ENCODE measurements at regions not wholly inside any gene's neighbourhood (a gene's known extent, or its start where the extent isn't known, plus 50 kb on each side); places are given as distances from the start of the nearest gene placed in this dataset.
A peak's percentile ranks its signal among the peaks of the same experiment; 100 is the strongest.

DNA sequence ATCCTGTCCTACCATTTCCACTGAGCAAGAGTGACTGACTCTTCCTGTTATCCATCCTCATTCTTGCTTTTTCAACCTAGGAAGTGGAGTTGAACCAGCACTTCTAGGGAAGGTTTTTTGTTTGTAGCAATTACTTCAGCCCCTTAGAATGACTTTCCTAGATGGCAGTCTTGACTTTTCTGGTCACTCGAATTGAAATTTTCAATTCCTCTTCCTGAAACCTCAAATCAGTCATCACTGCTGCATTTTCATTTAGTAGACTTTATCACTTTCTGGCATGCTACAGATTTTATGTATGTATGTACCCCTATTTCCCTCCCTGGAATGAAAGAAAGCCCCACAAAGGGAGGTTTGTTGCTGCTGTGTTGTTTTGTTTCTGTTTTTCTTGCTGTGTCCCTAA, 915.9 kb downstream of the PCDH17 start:
- Histone ChIP-seq H2AFZ (ENCODE audit: control insufficient read depth, low read depth, low read length) (no peak overlapping the region), H3K27ac (ENCODE audit: control insufficient read depth, insufficient read depth) (no peak overlapping the region), H3K9me3 (replicated peaks; ENCODE audit: control insufficient read depth, insufficient read depth, low read length) (no peaks in the 10 kb centered on the region), H3K4me1 (ENCODE audit: control insufficient read depth, insufficient read depth, low read length) (no peaks in the 10 kb centered on the region), H3K27me3 (replicated peaks in 1 of 2; ENCODE audit: control insufficient read depth in 2 of 2, insufficient read depth in 2 of 2, low read length in 1 of 2) (no peaks in the 10 kb centered on the region), H3K4me3 (no peak overlapping the region), H3K4me2 (ENCODE audit: control insufficient read depth, insufficient read depth) (no peak overlapping the region), H3K79me2 (ENCODE audit: control insufficient read depth, insufficient read depth, low read length) (no peaks in the 10 kb centered on the region), H4K20me1 (ENCODE audit: control insufficient read depth, insufficient read depth) (no peaks in the 10 kb centered on the region), H3K9ac (ENCODE audit: control insufficient read depth, insufficient read depth, low read length) (no peak overlapping the region), H3K36me3 (ENCODE audit: control insufficient read depth in 2 of 2, insufficient read depth in 2 of 2, low read length in 1 of 2) (no peaks in the 10 kb centered on the region)
- CTCF ChIA-PET, result interaction anchor here (0.6 to 1.1 kb wide), 3 partner anchors 15 to 413 kb away, joined by 3 read pairs; no protein-coding TSS in a partner anchor
- DNase-seq (ENCODE audit: low read depth, low spot score), result no peak
- TF ChIP-seq, protein P1, sequence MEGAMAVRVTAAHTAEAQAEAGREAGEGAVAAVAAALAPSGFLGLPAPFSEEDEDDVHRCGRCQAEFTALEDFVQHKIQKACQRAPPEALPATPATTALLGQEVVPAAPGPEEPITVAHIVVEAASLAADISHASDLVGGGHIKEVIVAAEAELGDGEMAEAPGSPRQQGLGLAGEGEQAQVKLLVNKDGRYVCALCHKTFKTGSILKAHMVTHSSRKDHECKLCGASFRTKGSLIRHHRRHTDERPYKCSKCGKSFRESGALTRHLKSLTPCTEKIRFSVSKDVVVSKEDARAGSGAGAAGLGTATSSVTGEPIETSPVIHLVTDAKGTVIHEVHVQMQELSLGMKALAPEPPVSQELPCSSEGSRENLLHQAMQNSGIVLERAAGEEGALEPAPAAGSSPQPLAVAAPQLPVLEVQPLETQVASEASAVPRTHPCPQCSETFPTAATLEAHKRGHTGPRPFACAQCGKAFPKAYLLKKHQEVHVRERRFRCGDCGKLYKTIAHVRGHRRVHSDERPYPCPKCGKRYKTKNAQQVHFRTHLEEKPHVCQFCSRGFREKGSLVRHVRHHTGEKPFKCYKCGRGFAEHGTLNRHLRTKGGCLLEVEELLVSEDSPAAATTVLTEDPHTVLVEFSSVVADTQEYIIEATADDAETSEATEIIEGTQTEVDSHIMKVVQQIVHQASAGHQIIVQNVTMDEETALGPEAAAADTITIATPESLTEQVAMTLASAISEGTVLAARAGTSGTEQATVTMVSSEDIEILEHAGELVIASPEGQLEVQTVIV (IDR thresholded peaks at IDR 0.05; ENCODE audit: borderline replicate concordance, partially characterized antibody), result no peak
- TF ChIP-seq CREB1 (IDR thresholded peaks at IDR 0.05; ENCODE audit: low read depth) (no peak), NFIC (IDR thresholded peaks at IDR 0.05; ENCODE audit: low read depth, low read length) (no peak), IKZF2 (IDR thresholded peaks at IDR 0.05) (peak; percentile 17 to 28; a peak in 2 of 4 replicates), PAX8 (IDR thresholded peaks at IDR 0.05) (no peak), RUNX3 (IDR thresholded peaks at IDR 0.05; ENCODE audit: low read length) (no peak), SMC3 (IDR thresholded peaks at IDR 0.05; ENCODE audit: borderline replicate concordance, low read length) (no peak), SIX5 (IDR thresholded peaks at IDR 0.05; ENCODE audit: low read depth, low read length, severe bottlenecking) (no peak), EP300 (IDR thresholded peaks at IDR 0.05; ENCODE audit: borderline replicate concordance in 1 of 2, control insufficient read depth in 1 of 2, low read depth in 2 of 2, low read length in 2 of 2) (no peak), SPI1 (IDR thresholded peaks at IDR 0.05; ENCODE audit: borderline replicate concordance, insufficient read depth, low read depth, low read length) (peak; percentile 57; the same call in 1 of the 2 replicates), IRF4 (IDR thresholded peaks at IDR 0.05; ENCODE audit: low read depth, low read length) (0 out of 2 replicates have a peak, but pooled peaks have one; percentile 12), MTA2 (IDR thresholded peaks at IDR 0.05; ENCODE audit: low read depth) (0 out of 2 replicates have a peak, but pooled peaks have one; percentile 22)
- TF ChIP-seq, protein P2, sequence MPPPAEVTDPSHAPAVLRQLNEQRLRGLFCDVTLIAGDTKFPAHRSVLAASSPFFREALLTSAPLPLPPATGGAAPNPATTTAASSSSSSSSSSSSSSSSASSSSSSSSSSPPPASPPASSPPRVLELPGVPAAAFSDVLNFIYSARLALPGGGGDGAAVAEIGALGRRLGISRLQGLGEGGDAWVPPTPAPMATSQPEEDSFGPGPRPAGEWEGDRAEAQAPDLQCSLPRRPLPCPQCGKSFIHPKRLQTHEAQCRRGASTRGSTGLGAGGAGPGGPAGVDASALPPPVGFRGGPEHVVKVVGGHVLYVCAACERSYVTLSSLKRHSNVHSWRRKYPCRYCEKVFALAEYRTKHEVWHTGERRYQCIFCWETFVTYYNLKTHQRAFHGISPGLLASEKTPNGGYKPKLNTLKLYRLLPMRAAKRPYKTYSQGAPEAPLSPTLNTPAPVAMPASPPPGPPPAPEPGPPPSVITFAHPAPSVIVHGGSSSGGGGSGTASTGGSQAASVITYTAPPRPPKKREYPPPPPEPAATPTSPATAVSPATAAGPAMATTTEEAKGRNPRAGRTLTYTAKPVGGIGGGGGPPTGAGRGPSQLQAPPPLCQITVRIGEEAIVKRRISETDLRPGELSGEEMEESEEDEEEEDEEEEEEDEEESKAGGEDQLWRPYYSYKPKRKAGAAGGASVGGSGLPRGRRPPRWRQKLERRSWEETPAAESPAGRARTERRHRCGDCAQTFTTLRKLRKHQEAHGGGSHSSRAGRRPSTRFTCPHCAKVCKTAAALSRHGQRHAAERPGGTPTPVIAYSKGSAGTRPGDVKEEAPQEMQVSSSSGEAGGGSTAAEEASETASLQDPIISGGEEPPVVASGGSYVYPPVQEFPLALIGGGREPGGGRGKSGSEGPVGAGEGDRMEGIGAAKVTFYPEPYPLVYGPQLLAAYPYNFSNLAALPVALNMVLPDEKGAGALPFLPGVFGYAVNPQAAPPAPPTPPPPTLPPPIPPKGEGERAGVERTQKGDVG (CRISPR knock-in tag; IDR thresholded peaks at IDR 0.05), result no peak
- TF ChIP-seq, protein P3, sequence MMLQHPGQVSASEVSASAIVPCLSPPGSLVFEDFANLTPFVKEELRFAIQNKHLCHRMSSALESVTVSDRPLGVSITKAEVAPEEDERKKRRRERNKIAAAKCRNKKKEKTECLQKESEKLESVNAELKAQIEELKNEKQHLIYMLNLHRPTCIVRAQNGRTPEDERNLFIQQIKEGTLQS (IDR thresholded peaks at IDR 0.05; ENCODE audit: borderline replicate concordance, extremely low read depth, low read depth, low read length), result no peak
- TF ChIP-seq, protein P4, sequence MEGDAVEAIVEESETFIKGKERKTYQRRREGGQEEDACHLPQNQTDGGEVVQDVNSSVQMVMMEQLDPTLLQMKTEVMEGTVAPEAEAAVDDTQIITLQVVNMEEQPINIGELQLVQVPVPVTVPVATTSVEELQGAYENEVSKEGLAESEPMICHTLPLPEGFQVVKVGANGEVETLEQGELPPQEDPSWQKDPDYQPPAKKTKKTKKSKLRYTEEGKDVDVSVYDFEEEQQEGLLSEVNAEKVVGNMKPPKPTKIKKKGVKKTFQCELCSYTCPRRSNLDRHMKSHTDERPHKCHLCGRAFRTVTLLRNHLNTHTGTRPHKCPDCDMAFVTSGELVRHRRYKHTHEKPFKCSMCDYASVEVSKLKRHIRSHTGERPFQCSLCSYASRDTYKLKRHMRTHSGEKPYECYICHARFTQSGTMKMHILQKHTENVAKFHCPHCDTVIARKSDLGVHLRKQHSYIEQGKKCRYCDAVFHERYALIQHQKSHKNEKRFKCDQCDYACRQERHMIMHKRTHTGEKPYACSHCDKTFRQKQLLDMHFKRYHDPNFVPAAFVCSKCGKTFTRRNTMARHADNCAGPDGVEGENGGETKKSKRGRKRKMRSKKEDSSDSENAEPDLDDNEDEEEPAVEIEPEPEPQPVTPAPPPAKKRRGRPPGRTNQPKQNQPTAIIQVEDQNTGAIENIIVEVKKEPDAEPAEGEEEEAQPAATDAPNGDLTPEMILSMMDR (IDR thresholded peaks at IDR 0.05 in 2 of 3, conservative IDR thresholded peaks at IDR 0.05 in 1 of 3; ENCODE audit: control insufficient read depth in 2 of 3, extremely low read depth in 1 of 3, insufficient read depth in 1 of 3, low read depth in 3 of 3, low read length in 3 of 3), result 0 out of 6 replicates have a peak, but pooled peaks of 1 of the 3 experiments have one; percentile 1
- POLR2A ChIA-PET, result no interaction called here
- BruUV-seq (replicated peaks), result no TSS peak
- RAD21 ChIA-PET (ENCODE audit: unreplicated experiment), result no interaction called here
- no peak for FAIRE-seq
- intact Hi-C loops (cut with micrococcal nuclease; ENCODE audit: unreplicated experiment) (loop anchor here (10.0 kb wide), 1 partner anchor 407 kb away; no protein-coding TSS in a partner anchor), in situ Hi-C loops (cut with MboI) (loop anchor here (10.0 kb wide), 1 partner anchor 63 kb away; no protein-coding TSS in a partner anchor)
- SMC1A ChIA-PET (ENCODE audit: uncharacterized antibody, unreplicated experiment), result interaction anchor here (0.9 to 1.8 kb wide), 4 partner anchors 9 to 230 kb away, joined by 3 to 6 read pairs (median 3); no protein-coding TSS in a partner anchor
- peak; percentile 49 for ATAC-seq
- 0% methylated on average over 1 of the region's 1 CpG for WGBS (ENCODE audit: insufficient coverage, insufficient replicate concordance, low lambda C conversion rate, missing lambda C conversion rate)
